LNCaP clone FGC (cell line): ENCODE measurements at regions not wholly inside any gene's neighbourhood (a gene's known extent, or its start where the extent isn't known, plus 50 kb on each side); places are given as distances from the start of the nearest gene placed in this dataset.

Source experiments
- DNase-seq: peaks from one replicate; pipeline ENCODE4 v3.0.0-alpha.2; 2011; ENCODE audit warnings: low read depth
- H3K4me3 ChIP-seq: 2 replicates; pipeline ENCODE4 v1.5.1; 2011; ENCODE audit warnings: mild to moderate bottlenecking, low read depth, low read length, control low read depth
- TF ChIP-seq, protein P1 (sequence below): IDR thresholded peaks from 2 replicates; pipeline ENCODE4 v1.5.1; 2012; ENCODE audit warnings: mild to moderate bottlenecking; ENCODE audit not compliant: control insufficient read depth, insufficient read depth; ENCODE audit errors: extremely low read depth

DNA sequence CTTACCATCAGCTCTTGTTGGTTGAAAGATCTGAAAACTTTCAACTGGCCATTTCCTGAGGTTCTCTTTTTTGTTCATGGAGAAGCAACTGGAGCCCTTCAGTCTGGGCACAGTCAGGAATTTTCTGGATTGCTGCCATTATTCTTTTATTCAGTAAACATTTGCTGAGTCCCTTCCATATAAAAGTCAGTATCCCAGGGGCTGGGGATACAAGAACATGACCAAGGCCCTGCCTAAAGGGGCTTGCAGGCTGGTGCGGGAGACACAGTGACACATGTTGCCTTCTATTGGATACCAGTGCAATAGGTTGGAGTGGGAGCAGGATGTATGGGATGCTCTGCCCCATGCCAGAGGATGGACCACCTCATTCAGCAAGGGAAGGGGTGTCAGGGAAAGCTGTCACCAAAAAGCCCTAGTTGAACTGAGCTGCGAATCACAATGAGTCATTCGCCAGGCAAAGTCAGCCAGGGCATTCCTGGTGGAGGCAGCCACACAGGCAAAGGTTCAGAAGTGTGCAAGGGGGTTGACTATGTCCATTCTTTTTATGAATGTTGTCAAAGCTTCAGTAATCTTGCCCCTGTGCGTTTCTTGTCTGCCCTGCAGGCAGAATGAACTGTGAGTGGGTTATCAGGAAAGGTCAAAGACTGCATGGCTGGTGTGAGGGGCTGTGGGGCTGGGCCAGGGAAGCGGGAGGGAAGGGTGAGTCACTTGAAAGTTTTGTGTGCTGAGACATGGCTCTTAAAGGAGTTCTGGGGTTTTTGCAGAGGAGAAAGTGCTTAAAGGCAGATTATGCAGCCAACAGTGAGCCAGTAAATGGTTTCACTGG lies 395.9 kb downstream of the KCNRG start:
- DNase-seq = no peak
- H3K4me3 ChIP-seq = no peak overlapping the region
- TF ChIP-seq, protein P1, sequence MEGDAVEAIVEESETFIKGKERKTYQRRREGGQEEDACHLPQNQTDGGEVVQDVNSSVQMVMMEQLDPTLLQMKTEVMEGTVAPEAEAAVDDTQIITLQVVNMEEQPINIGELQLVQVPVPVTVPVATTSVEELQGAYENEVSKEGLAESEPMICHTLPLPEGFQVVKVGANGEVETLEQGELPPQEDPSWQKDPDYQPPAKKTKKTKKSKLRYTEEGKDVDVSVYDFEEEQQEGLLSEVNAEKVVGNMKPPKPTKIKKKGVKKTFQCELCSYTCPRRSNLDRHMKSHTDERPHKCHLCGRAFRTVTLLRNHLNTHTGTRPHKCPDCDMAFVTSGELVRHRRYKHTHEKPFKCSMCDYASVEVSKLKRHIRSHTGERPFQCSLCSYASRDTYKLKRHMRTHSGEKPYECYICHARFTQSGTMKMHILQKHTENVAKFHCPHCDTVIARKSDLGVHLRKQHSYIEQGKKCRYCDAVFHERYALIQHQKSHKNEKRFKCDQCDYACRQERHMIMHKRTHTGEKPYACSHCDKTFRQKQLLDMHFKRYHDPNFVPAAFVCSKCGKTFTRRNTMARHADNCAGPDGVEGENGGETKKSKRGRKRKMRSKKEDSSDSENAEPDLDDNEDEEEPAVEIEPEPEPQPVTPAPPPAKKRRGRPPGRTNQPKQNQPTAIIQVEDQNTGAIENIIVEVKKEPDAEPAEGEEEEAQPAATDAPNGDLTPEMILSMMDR = no peak

- TF ChIP-seq, protein P1 = no peak
- no peak overlapping the region for H3K4me3 ChIP-seq
- no peak for DNase-seq
Observed at GRCh38 chr13:50412046-50412617, 396.9 kb downstream of the KCNRG start.

- TF ChIP-seq, protein P1 = no peak
- H3K4me3 ChIP-seq = no peak overlapping the region
- DNase-seq = no peak
Observed at GRCh38 chr13:50414640-50415039, 399.4 kb downstream of the KCNRG start.

- H3K4me3 ChIP-seq = no peak overlapping the region
- TF ChIP-seq, protein P1 = no peak
- DNase-seq = no peak
Observed at GRCh38 chr13:50415428-50415827, 400.2 kb downstream of the KCNRG start.

- TF ChIP-seq, protein P1 = no peak
- H3K4me3 ChIP-seq = no peak overlapping the region
- no peak for DNase-seq
Observed at GRCh38 chr13:50417597-50417996, 402.4 kb downstream of the KCNRG start.

GRCh38 chr13:50419331-50419865 lies 404.2 kb downstream of the KCNRG start:
- TF ChIP-seq, protein P1 = no peak
- no peak overlapping the region for H3K4me3 ChIP-seq
- DNase-seq = no peak

GRCh38 chr13:50419896-50420295 lies 404.7 kb downstream of the KCNRG start:
- DNase-seq = no peak
- no peak overlapping the region for H3K4me3 ChIP-seq
- TF ChIP-seq, protein P1 = no peak
